Thymus (tissue), 11 donors: ENCODE measurements at regions not wholly inside any gene's neighbourhood (a gene's known extent, or its start where the extent isn't known, plus 50 kb on each side); places are given as distances from the start of the nearest gene placed in this dataset.

ENCODE experiments used
- DNase-seq, 9 donors: peaks; one replicate each; pipeline ENCODE4 v3.0.0-alpha.2; 2013; ENCODE audit warnings: low spot score in 9 of 9, low read depth in 6 of 9, missing footprints in 1 of 9
- H3K27ac ChIP-seq, 2 donors: one replicate each; pipeline ENCODE4 v1.5.1; 2013; ENCODE audit warnings: control low read depth in 1 of 2, low read depth in 1 of 2, low read length in 1 of 2, mild to moderate bottlenecking in 1 of 2, moderate library complexity in 1 of 2
- H3K27me3 ChIP-seq, 2 donors: one replicate each; pipeline ENCODE4 v1.5.1; 2013; ENCODE audit warnings: low read length in 1 of 2; ENCODE audit not compliant: control insufficient read depth in 2 of 2, insufficient read depth in 1 of 2
- H3K36me3 ChIP-seq, 2 donors: one replicate each; pipeline ENCODE4 v1.5.1; 2013; ENCODE audit warnings: low read length in 1 of 2, mild to moderate bottlenecking in 1 of 2, moderate library complexity in 1 of 2; ENCODE audit not compliant: control insufficient read depth in 2 of 2, insufficient read depth in 2 of 2
- H3K4me1 ChIP-seq, 2 donors: one replicate each; pipeline ENCODE4 v1.5.1; 2013; ENCODE audit warnings: low read length in 2 of 2; ENCODE audit not compliant: control insufficient read depth in 2 of 2, insufficient read depth in 2 of 2
- H3K4me3 ChIP-seq, 2 donors: one replicate each; pipeline ENCODE4 v1.5.1; 2013; ENCODE audit warnings: low read length in 2 of 2, control low read depth in 1 of 2, mild to moderate bottlenecking in 1 of 2
- H3K9me3 ChIP-seq, 2 donors: one replicate each; pipeline ENCODE4 v1.5.1; 2013; ENCODE audit warnings: low read length in 1 of 2, mild to moderate bottlenecking in 1 of 2; ENCODE audit not compliant: control insufficient read depth in 2 of 2, insufficient read depth in 1 of 2
- whole genome bisulfite sequencing: extraction: QIAGEN DNeasy Blood & Tissue Kit; methylation state at CpG from one replicate; pipeline ENCODE4 v1.1.7; 2013; 5-methylcytosine and 5-hydroxymethylcytosine counted together
- donor health status: healthy.

- no peaks in the 10 kb centered on the region for H3K4me1 ChIP-seq
- H3K36me3 ChIP-seq = no peaks in the 10 kb centered on the region
- no peak for DNase-seq
- 91% methylated on average over 29 of the region's 29 CpGs for WGBS
- no peaks in the 10 kb centered on the region for H3K9me3 ChIP-seq
- no peaks in the 10 kb centered on the region for H3K27me3 ChIP-seq
- no peak overlapping the region for H3K27ac ChIP-seq
- no peak overlapping the region for H3K4me3 ChIP-seq
Measured at GRCh38 chr1:4108758-4109627, 208.9 kb upstream of the C1orf174 start.

GRCh38 chr1:4109628-4109940 is 209.5 kb upstream of the C1orf174 start:
- Histone ChIP-seq H3K36me3 (no peaks in the 10 kb centered on the region), H3K27me3 (no peaks in the 10 kb centered on the region), H3K4me3 (no peak overlapping the region), H3K27ac (no peak overlapping the region), H3K9me3 (no peaks in the 10 kb centered on the region), H3K4me1 (no peaks in the 10 kb centered on the region)
- WGBS = 97% methylated on average over 10 of the region's 10 CpGs
- no peak for DNase-seq

GRCh38 chr1:4110888-4111287 is 210.8 kb upstream of the C1orf174 start:
- no peak overlapping the region for H3K4me3 ChIP-seq
- WGBS = 90% methylated on average over 8 of the region's 8 CpGs
- no peaks in the 10 kb centered on the region for H3K9me3 ChIP-seq
- no peaks in the 10 kb centered on the region for H3K36me3 ChIP-seq
- DNase-seq = no peak
- no peak overlapping the region for H3K27ac ChIP-seq
- no peaks in the 10 kb centered on the region for H3K4me1 ChIP-seq
- no peaks in the 10 kb centered on the region for H3K27me3 ChIP-seq

- no peak overlapping the region for H3K27ac ChIP-seq
- H3K9me3 ChIP-seq = no peaks in the 10 kb centered on the region
- H3K36me3 ChIP-seq = no peaks in the 10 kb centered on the region
- H3K4me1 ChIP-seq = no peaks in the 10 kb centered on the region
- no peak overlapping the region for H3K4me3 ChIP-seq
- no peaks in the 10 kb centered on the region for H3K27me3 ChIP-seq
- 96% methylated on average over 2 of the region's 2 CpGs for whole genome bisulfite sequencing
- DNase-seq = no peak
Measured at GRCh38 chr1:4113897-4114296, 213.8 kb upstream of the C1orf174 start.

- WGBS = 92% methylated on average over 18 of the region's 18 CpGs
- Histone ChIP-seq H3K36me3 (no peaks in the 10 kb centered on the region), H3K9me3 (no peaks in the 10 kb centered on the region), H3K4me3 (no peak overlapping the region), H3K4me1 (no peaks in the 10 kb centered on the region), H3K27ac (no peak overlapping the region), H3K27me3 (no peaks in the 10 kb centered on the region)
- DNase-seq = no peak
Measured at GRCh38 chr1:4115191-4115900, 215.3 kb upstream of the C1orf174 start.

GRCh38 chr1:4117196-4117595 is 217.1 kb upstream of the C1orf174 start:
- no peak for DNase-seq
- H3K27ac ChIP-seq = no peak overlapping the region
- no peaks in the 10 kb centered on the region for H3K27me3 ChIP-seq
- no peaks in the 10 kb centered on the region for H3K4me1 ChIP-seq
- WGBS = 95% methylated on average over 9 of the region's 9 CpGs
- no peaks in the 10 kb centered on the region for H3K9me3 ChIP-seq
- H3K36me3 ChIP-seq = no peaks in the 10 kb centered on the region
- no peak overlapping the region for H3K4me3 ChIP-seq

GRCh38 chr1:4118746-4119515 is 218.9 kb upstream of the C1orf174 start:
- no peak for DNase-seq

GRCh38 chr1:4119516-4120220 is 219.6 kb upstream of the C1orf174 start:
- 76% methylated on average over 11 of the region's 11 CpGs for WGBS
- no peak for DNase-seq

More at GRCh38 chr1:4118746-4119515, 218.9 kb upstream of the C1orf174 start:
- H3K27ac ChIP-seq = no peak overlapping the region
- H3K9me3 ChIP-seq = no peaks in the 10 kb centered on the region
- 64% methylated on average over 12 of the region's 12 CpGs for WGBS
- H3K4me3 ChIP-seq = no peak overlapping the region
- H3K27me3 ChIP-seq = no peaks in the 10 kb centered on the region
- no peaks in the 10 kb centered on the region for H3K36me3 ChIP-seq
- H3K4me1 ChIP-seq = no peaks in the 10 kb centered on the region

More at GRCh38 chr1:4119516-4120220, 219.6 kb upstream of the C1orf174 start:
- H3K36me3 ChIP-seq = no peaks in the 10 kb centered on the region
- no peak overlapping the region for H3K27ac ChIP-seq
- no peaks in the 10 kb centered on the region for H3K27me3 ChIP-seq
- no peak overlapping the region for H3K4me3 ChIP-seq
- H3K9me3 ChIP-seq = no peaks in the 10 kb centered on the region
- no peaks in the 10 kb centered on the region for H3K4me1 ChIP-seq
